ENCODE measurements at regions not wholly inside any gene's neighbourhood (a gene's known extent, or its start where the extent isn't known, plus 50 kb on each side); places are given as distances from the start of the nearest gene placed in this dataset.
"Not testable (repeated sequence)": the region's sequence is repeated elsewhere in the genome, so short reads cannot be mapped to it uniquely, and the experiment has no call there.

GRCh38 chr2:111519071-111519470 is 364.9 kb downstream of the ANAPC1 start:
- H3K27ac Mint-ChIP-seq (ENCODE audit: unreplicated experiment): no peak overlapping the region
- TF ChIP-seq CTCF (conservative IDR thresholded peaks at IDR 0.05): no peak
- no peaks in the 10 kb centered on the region for H3K9me3 Mint-ChIP-seq
- DNase-seq (ENCODE audit: low read depth, low spot score): no peak
- no peaks in the 10 kb centered on the region for H3K36me3 Mint-ChIP-seq (ENCODE audit: low read depth)
- no peak overlapping the region for H3K4me3 Mint-ChIP-seq
- H3K27me3 Mint-ChIP-seq (ENCODE audit: low read depth): no peaks in the 10 kb centered on the region
- peaks cover 16% of the 10 kb centered on the region for H3K4me1 Mint-ChIP-seq

GRCh38 chr2:111522231-111522768 is 361.7 kb downstream of the ANAPC1 start:
- H3K27me3 Mint-ChIP-seq (ENCODE audit: low read depth): no peaks in the 10 kb centered on the region
- H3K36me3 Mint-ChIP-seq (ENCODE audit: low read depth): no peaks in the 10 kb centered on the region
- TF ChIP-seq CTCF (conservative IDR thresholded peaks at IDR 0.05): no peak
- no peak overlapping the region for H3K4me3 Mint-ChIP-seq
- no peak for DNase-seq (ENCODE audit: low read depth, low spot score)
- no peak overlapping the region for H3K27ac Mint-ChIP-seq (ENCODE audit: unreplicated experiment)
- no peaks in the 10 kb centered on the region for H3K9me3 Mint-ChIP-seq
- H3K4me1 Mint-ChIP-seq: peaks cover 16% of the 10 kb centered on the region

- Mint-ChIP-seq H3K27ac (ENCODE audit: unreplicated experiment) (no peak overlapping the region), H3K36me3 (ENCODE audit: low read depth) (no peaks in the 10 kb centered on the region), H3K4me1 (peaks cover 12% of the 10 kb centered on the region), H3K27me3 (ENCODE audit: low read depth) (no peaks in the 10 kb centered on the region), H3K9me3 (no peaks in the 10 kb centered on the region), H3K4me3 (no peak overlapping the region)
- DNase-seq (ENCODE audit: low read depth, low spot score): no peak
- TF ChIP-seq CTCF (conservative IDR thresholded peaks at IDR 0.05): no peak
Measured at GRCh38 chr2:111523009-111523408, 361.0 kb downstream of the ANAPC1 start.

GRCh38 chr2:111525026-111525425 is 359.0 kb downstream of the ANAPC1 start:
- H3K27ac Mint-ChIP-seq (ENCODE audit: unreplicated experiment); DNase-seq (ENCODE audit: low read depth, low spot score); H3K36me3 Mint-ChIP-seq (ENCODE audit: low read depth); H3K27me3 Mint-ChIP-seq (ENCODE audit: low read depth); H3K4me3 Mint-ChIP-seq; H3K9me3 Mint-ChIP-seq: not testable (repeated sequence)
- peaks cover 12% of the 10 kb centered on the region for H3K4me1 Mint-ChIP-seq

- not testable (repeated sequence) for H3K27ac Mint-ChIP-seq (ENCODE audit: unreplicated experiment); H3K4me3 Mint-ChIP-seq; H3K9me3 Mint-ChIP-seq; H3K36me3 Mint-ChIP-seq (ENCODE audit: low read depth); H3K27me3 Mint-ChIP-seq (ENCODE audit: low read depth); DNase-seq (ENCODE audit: low read depth, low spot score)
- H3K4me1 Mint-ChIP-seq: peaks cover 12% of the 10 kb centered on the region
Measured at GRCh38 chr2:111526041-111526639, 357.9 kb downstream of the ANAPC1 start.

- not testable (repeated sequence) for DNase-seq (ENCODE audit: low read depth, low spot score); H3K9me3 Mint-ChIP-seq; H3K36me3 Mint-ChIP-seq (ENCODE audit: low read depth); H3K27me3 Mint-ChIP-seq (ENCODE audit: low read depth); H3K4me1 Mint-ChIP-seq; H3K4me3 Mint-ChIP-seq; H3K27ac Mint-ChIP-seq (ENCODE audit: unreplicated experiment)
Measured at GRCh38 chr2:111527707-111528400, 356.1 kb downstream of the ANAPC1 start.

GRCh38 chr2:111529022-111529421 is 355.0 kb downstream of the ANAPC1 start:
- H3K9me3 Mint-ChIP-seq; H3K4me3 Mint-ChIP-seq; H3K36me3 Mint-ChIP-seq (ENCODE audit: low read depth); H3K27me3 Mint-ChIP-seq (ENCODE audit: low read depth); H3K4me1 Mint-ChIP-seq; H3K27ac Mint-ChIP-seq (ENCODE audit: unreplicated experiment); DNase-seq (ENCODE audit: low read depth, low spot score): not testable (repeated sequence)

- H3K9me3 Mint-ChIP-seq; H3K27ac Mint-ChIP-seq (ENCODE audit: unreplicated experiment); H3K4me3 Mint-ChIP-seq; H3K36me3 Mint-ChIP-seq (ENCODE audit: low read depth); DNase-seq (ENCODE audit: low read depth, low spot score); H3K27me3 Mint-ChIP-seq (ENCODE audit: low read depth): not testable (repeated sequence)
- H3K4me1 Mint-ChIP-seq: peaks cover 17% of the 10 kb centered on the region
Measured at GRCh38 chr2:111530239-111530965, 353.6 kb downstream of the ANAPC1 start.

GRCh38 chr2:111532682-111533556 is 351.1 kb downstream of the ANAPC1 start:
- H3K27ac Mint-ChIP-seq (ENCODE audit: unreplicated experiment); H3K36me3 Mint-ChIP-seq (ENCODE audit: low read depth); H3K4me3 Mint-ChIP-seq; DNase-seq (ENCODE audit: low read depth, low spot score); H3K27me3 Mint-ChIP-seq (ENCODE audit: low read depth); H3K9me3 Mint-ChIP-seq: not testable (repeated sequence)
- peaks cover 26% of the 10 kb centered on the region for H3K4me1 Mint-ChIP-seq

All from neural crest cell (in vitro differentiated cells).